H1 (cell line): ENCODE measurements at regions not wholly inside any gene's neighbourhood (a gene's known extent, or its start where the extent isn't known, plus 50 kb on each side); places are given as distances from the start of the nearest gene placed in this dataset.

Source experiments
- CTCF ChIA-PET: fragments of 300-600 bp; sonication (Branson Sonifier 250); formaldehyde crosslinking; loops from one replicate; lab custom pipeline; 2021; ENCODE audit not compliant: partially characterized antibody; lab: Charles Lee
- POLR2A ChIA-PET: fragments of 300-600 bp; sonication (Branson Sonifier 250); formaldehyde crosslinking; loops from one replicate; lab custom pipeline; 2021; ENCODE audit warnings: inconsistent platforms; ENCODE audit not compliant: partially characterized antibody; lab: Charles Lee
- DNase-seq, 2 experiments: peaks; one replicate each; pipeline versions ENCODE4 v3.0.0 to v3.0.0-alpha.2; 2010 to 2022; ENCODE audit warnings: low spot score in 2 of 2, low read depth in 1 of 2, mixed read lengths in 1 of 2
- FAIRE-seq: peaks from 2 replicates; lab custom pipeline; 2011; peaks lifted over from hg19 to GRCh38; lab: Jason Lieb, UNC
- H2AFZ ChIP-seq: 2 replicates; pipeline ENCODE4 v1.8.1; 2012; ENCODE audit warnings: low read length, inconsistent platforms
- H2AK5ac ChIP-seq: 2 replicates; pipeline ENCODE4 v1.6.1; 2013; ENCODE audit warnings: low read depth, low read length
- H2BK120ac ChIP-seq: replicated peaks from 2 replicates; pipeline ENCODE3; 2013; ENCODE audit warnings: low read depth, low read length, inconsistent platforms
- H2BK12ac ChIP-seq: 2 replicates; pipeline ENCODE4 v1.6.1; 2013; ENCODE audit warnings: low read depth, low read length
- H2BK15ac ChIP-seq: 2 replicates; pipeline ENCODE4 v1.6.1; 2013; ENCODE audit warnings: low read length
- H2BK20ac ChIP-seq: 2 replicates; pipeline ENCODE4 v1.6.1; 2013; ENCODE audit warnings: low read length
- H2BK5ac ChIP-seq: 2 replicates; pipeline ENCODE4 v1.6.1; 2013; ENCODE audit warnings: low read depth, low read length
- H3K14ac ChIP-seq: 2 replicates; pipeline ENCODE4 v1.6.1; 2013; ENCODE audit warnings: inconsistent platforms; ENCODE audit not compliant: insufficient read length
- H3K18ac ChIP-seq: 2 replicates; pipeline ENCODE4 v1.6.1; 2013; ENCODE audit warnings: low read length; ENCODE audit errors: extremely low read depth
- H3K23ac ChIP-seq: 2 replicates; pipeline ENCODE4 v1.6.1; 2013; ENCODE audit warnings: inconsistent platforms; ENCODE audit not compliant: insufficient read length
- H3K23me2 ChIP-seq: 2 replicates; pipeline ENCODE4 v1.6.1; 2013; ENCODE audit warnings: low read depth, low read length
- H3K27ac ChIP-seq: 2 replicates; pipeline ENCODE4 v1.6.1; 2011; ENCODE audit warnings: low read depth, low read length, inconsistent platforms
- H3K27me3 ChIP-seq, 4 experiments: replicated peaks in 1 of 4; 1 replicate in 1 of 4; 2 replicates in 3 of 4; pipeline versions ENCODE4 v1.6.1 to v1.8.1; 2011 to 2013; ENCODE audit warnings: low read length in 3 of 4, mild to moderate bottlenecking in 3 of 4, inconsistent platforms in 2 of 4, mixed read lengths in 2 of 4, moderate library complexity in 1 of 4; ENCODE audit not compliant: control insufficient read depth in 3 of 4, insufficient read depth in 3 of 4; ENCODE audit errors: extremely low read depth in 1 of 4
- H3K36me3 ChIP-seq, 4 experiments: 2 replicates each; pipeline versions ENCODE4 v1.6.1 to v1.8.1; 2011 to 2013; ENCODE audit warnings: mild to moderate bottlenecking in 4 of 4, low read length in 3 of 4, moderate library complexity in 2 of 4, control low read depth in 1 of 4, inconsistent platforms in 1 of 4; ENCODE audit not compliant: insufficient read depth in 4 of 4, control insufficient read depth in 2 of 4
- H3K4ac ChIP-seq: replicated peaks from 2 replicates; pipeline ENCODE3; 2013; ENCODE audit warnings: low read length, low read depth, mixed read lengths, inconsistent platforms; ENCODE audit not compliant: insufficient read length
- H3K4me1 ChIP-seq, 4 experiments: replicated peaks in 1 of 4; 1 replicate in 1 of 4; 2 replicates in 3 of 4; pipeline versions ENCODE4 v1.6.1 to v1.8.1; 2011 to 2013; ENCODE audit warnings: low read length in 3 of 4, inconsistent platforms in 2 of 4, mixed read lengths in 1 of 4; ENCODE audit not compliant: insufficient read depth in 4 of 4, control insufficient read depth in 3 of 4
- H3K4me2 ChIP-seq, 2 experiments: 2 replicates each; pipeline versions ENCODE4 v1.6.1 to v1.8.1; 2011 to 2013; ENCODE audit warnings: low read depth in 2 of 2, low read length in 2 of 2, control low read depth in 1 of 2, inconsistent platforms in 1 of 2, mild to moderate bottlenecking in 1 of 2; ENCODE audit not compliant: insufficient read depth in 1 of 2
- H3K4me3 ChIP-seq, 4 experiments: fragments of 200-600, 300-600 bp in 1 of 4; sonication (generic), shearing (Covaris generic), sonication (Bioruptor Twin) in 1 of 4; 2 replicates each; pipeline versions ENCODE4 v1.5.1 to v1.8.1; 2011 to 2016; ENCODE audit warnings: low read length in 4 of 4, low read depth in 3 of 4, control low read depth in 2 of 4, inconsistent platforms in 2 of 4, mild to moderate bottlenecking in 2 of 4, mixed read lengths in 1 of 4, moderate library complexity in 1 of 4; ENCODE audit not compliant: insufficient read depth in 2 of 4; ENCODE audit errors: extremely low read depth in 1 of 4
- H3K56ac ChIP-seq: replicated peaks from 2 replicates; pipeline ENCODE3; 2013; ENCODE audit warnings: low read depth, mild to moderate bottlenecking, mixed read lengths, low read length, inconsistent platforms; ENCODE audit not compliant: insufficient read length
- H3K79me1 ChIP-seq: 2 replicates; pipeline ENCODE4 v1.6.1; 2013; ENCODE audit warnings: low read depth, low read length, control low read depth
- H3K79me2 ChIP-seq, 2 experiments: 2 replicates each; pipeline versions ENCODE4 v1.6.1 to v1.8.1; 2012 to 2013; ENCODE audit warnings: low read length in 2 of 2, mild to moderate bottlenecking in 2 of 2, inconsistent platforms in 1 of 2; ENCODE audit not compliant: insufficient read depth in 2 of 2, control insufficient read depth in 1 of 2
- H3K9ac ChIP-seq, 4 experiments: replicated peaks in 1 of 4; 1 replicate in 1 of 4; 2 replicates in 3 of 4; pipeline versions ENCODE4 v1.6.1 to v1.8.1; 2011 to 2013; ENCODE audit warnings: low read depth in 3 of 4, low read length in 3 of 4, control low read depth in 2 of 4, mild to moderate bottlenecking in 2 of 4, moderate library complexity in 2 of 4, inconsistent platforms in 1 of 4; ENCODE audit errors: extremely low read depth in 1 of 4
- H3K9me3 ChIP-seq, 2 experiments: 2 replicates each; pipeline versions ENCODE4 v1.6.1 to v1.8.1; 2012 to 2013; ENCODE audit warnings: mild to moderate bottlenecking in 2 of 2, moderate library complexity in 2 of 2, control low read depth in 1 of 2, inconsistent platforms in 1 of 2, low read depth in 1 of 2, low read length in 1 of 2, mixed read lengths in 1 of 2; ENCODE audit not compliant: insufficient read depth in 2 of 2
- H4K20me1 ChIP-seq, 2 experiments: replicated peaks in 1 of 2; 2 replicates each; pipeline versions ENCODE3 to v1.8.1; 2011 to 2013; ENCODE audit warnings: inconsistent platforms in 2 of 2, low read length in 2 of 2, mild to moderate bottlenecking in 1 of 2; ENCODE audit not compliant: insufficient read depth in 2 of 2, control insufficient read depth in 1 of 2
- H4K5ac ChIP-seq: 2 replicates; pipeline ENCODE4 v1.6.1; 2013; ENCODE audit warnings: low read length, low read depth, mixed read lengths, inconsistent platforms; ENCODE audit not compliant: insufficient read length
- H4K8ac ChIP-seq: 2 replicates; pipeline ENCODE4 v1.8.0; 2013; ENCODE audit warnings: mild to moderate bottlenecking, moderate library complexity, low read length, inconsistent platforms; ENCODE audit not compliant: insufficient read depth; ENCODE audit errors: extremely low read depth
- H4K91ac ChIP-seq: replicated peaks from 2 replicates; pipeline ENCODE3; 2013; ENCODE audit warnings: low read length, mixed read lengths, inconsistent platforms; ENCODE audit not compliant: insufficient read length
- ASH2L ChIP-seq: fragments of 200-600, 300-600 bp; sonication (generic); IDR thresholded peaks from one replicate; pipeline ENCODE4 v1.7.1; 2017; ENCODE audit warnings: low read length
- BACH1 ChIP-seq: IDR thresholded peaks from 2 replicates; pipeline ENCODE4 v1.6.1; 2012; ENCODE audit warnings: low read length, improper control_type of control experiment
- BCL11A ChIP-seq, 2 experiments: IDR thresholded peaks; one replicate each; pipeline ENCODE4 v1.6.1; 2011; ENCODE audit warnings: low read depth in 2 of 2, low read length in 2 of 2, mild to moderate bottlenecking in 2 of 2
- BRCA1 ChIP-seq: IDR thresholded peaks from 2 replicates; pipeline ENCODE4 v1.6.1; 2012; ENCODE audit warnings: low read depth, low read length, improper control_type of control experiment
- GTF2F1 ChIP-seq: IDR thresholded peaks from 2 replicates; pipeline ENCODE4 v1.6.1; 2012; ENCODE audit warnings: low read depth, low read length, improper control_type of control experiment, borderline replicate concordance
- RBBP5 ChIP-seq: IDR thresholded peaks from 2 replicates; pipeline ENCODE4 v1.7.1; 2012; ENCODE audit warnings: low read depth, mild to moderate bottlenecking, inconsistent platforms, low read length, moderate library complexity, borderline replicate concordance
- RFX5 ChIP-seq: IDR thresholded peaks from 2 replicates; pipeline ENCODE4 v1.6.1; 2011; ENCODE audit warnings: low read depth, low read length, improper control_type of control experiment, borderline replicate concordance
- RNF2 ChIP-seq: fragments of 200-900, 300-1000 bp; sonication (generic); IDR thresholded peaks from 2 replicates; pipeline ENCODE4 v1.7.1; 2016; ENCODE audit warnings: borderline replicate concordance, low read depth, mild to moderate bottlenecking, antibody characterized with exemption, low read length; ENCODE audit not compliant: poor library complexity, severe bottlenecking; ENCODE audit errors: missing control alignments
- SIRT6 ChIP-seq: IDR thresholded peaks from one replicate; pipeline ENCODE4 v1.7.1; 2012; ENCODE audit warnings: low read length, inconsistent platforms
- SP2 ChIP-seq: IDR thresholded peaks from 2 replicates; pipeline ENCODE4 v1.6.1; 2012; ENCODE audit warnings: mild to moderate bottlenecking, low read length, inconsistent platforms
- SP4 ChIP-seq: IDR thresholded peaks from 2 replicates; pipeline ENCODE4 v1.6.1; 2012; ENCODE audit warnings: low read length, inconsistent platforms
- SUZ12 ChIP-seq: fragments of 200-600 bp; sonication (generic); IDR thresholded peaks from 2 replicates; pipeline ENCODE4 v1.6.1; 2012; ENCODE audit warnings: mild to moderate bottlenecking, inconsistent platforms, low read length, moderate library complexity, mixed read lengths
- TAF1 ChIP-seq: IDR thresholded peaks from 2 replicates; pipeline ENCODE4 v1.6.1; 2011; ENCODE audit warnings: mild to moderate bottlenecking, low read depth, low read length
- TBP ChIP-seq: IDR thresholded peaks from 2 replicates; pipeline ENCODE4 v1.6.1; 2011; ENCODE audit warnings: low read depth, low read length, improper control_type of control experiment
- TF ChIP-seq, protein P1 (sequence below): IDR thresholded peaks from 2 replicates; pipeline ENCODE4 v1.6.1; 2012; ENCODE audit warnings: inconsistent platforms

DNA sequence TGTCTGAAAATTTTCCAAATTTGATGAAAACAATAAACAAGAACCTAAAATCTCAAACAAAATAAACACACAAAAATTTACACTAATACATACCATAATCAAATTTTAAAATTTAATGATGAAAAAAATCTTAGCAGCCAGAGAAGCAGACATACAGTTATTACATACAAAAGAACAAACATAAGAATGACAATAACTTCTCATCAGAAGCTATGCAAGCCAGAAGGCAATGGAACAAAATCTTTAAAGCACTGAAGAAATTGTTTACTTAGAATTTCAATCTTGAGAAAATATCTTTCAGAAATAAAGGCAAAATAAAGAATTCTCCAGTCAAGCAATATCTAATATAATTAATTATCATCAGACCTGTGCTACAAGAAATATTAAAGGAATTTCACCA, 121.3 kb downstream of the IDS start:
- no peak overlapping the region for H3K14ac ChIP-seq
- H3K9me3 ChIP-seq, result no peaks in the 10 kb centered on the region
- no peak overlapping the region for H2AK5ac ChIP-seq
- no peak overlapping the region for H3K18ac ChIP-seq
- no peak overlapping the region for H3K4me3 ChIP-seq
- no peak overlapping the region for H4K8ac ChIP-seq
- no peak overlapping the region for H2BK20ac ChIP-seq
- H3K23ac ChIP-seq, result no peak overlapping the region
- H4K20me1 ChIP-seq, result no peaks in the 10 kb centered on the region
- CTCF ChIA-PET, result interaction anchor here (1.2 kb wide), 1 partner anchor 12 kb away, joined by 4 read pairs; no protein-coding TSS in a partner anchor
- no peaks in the 10 kb centered on the region for H3K4me1 ChIP-seq
- no peaks in the 10 kb centered on the region for H3K27me3 ChIP-seq
- H3K9ac ChIP-seq, result no peak overlapping the region
- DNase-seq (no peak), FAIRE-seq (no peak)
- no peak overlapping the region for H2BK15ac ChIP-seq
- no peak overlapping the region for H3K4me2 ChIP-seq
- no peak overlapping the region for H3K4ac ChIP-seq
- no peak overlapping the region for H4K5ac ChIP-seq
- H3K79me2 ChIP-seq, result no peaks in the 10 kb centered on the region
- H2BK5ac ChIP-seq, result no peak overlapping the region
- no peaks in the 10 kb centered on the region for H3K79me1 ChIP-seq
- POLR2A ChIA-PET, result no interaction called here
- H4K91ac ChIP-seq, result no peak overlapping the region
- H3K56ac ChIP-seq, result no peak overlapping the region
- H2AFZ ChIP-seq, result no peak overlapping the region
- no peaks in the 10 kb centered on the region for H3K23me2 ChIP-seq
- H2BK12ac ChIP-seq, result no peak overlapping the region
- no peak overlapping the region for H2BK120ac ChIP-seq
- no peak overlapping the region for H3K27ac ChIP-seq
- no peaks in the 10 kb centered on the region for H3K36me3 ChIP-seq
- TF ChIP-seq SIRT6 (no peak), RNF2 (no peak), SUZ12 (no peak), SP2 (no peak), ASH2L (no peak), BRCA1 (no peak), RBBP5 (no peak), RFX5 (no peak), BACH1 (no peak), BCL11A (IDR thresholded peaks at IDR 0.05; ENCODE audit: low read depth in 2 of 2, low read length in 2 of 2) (no peak), TAF1 (no peak), TBP (no peak), GTF2F1 (no peak), SP4 (no peak)
- TF ChIP-seq, protein P1, sequence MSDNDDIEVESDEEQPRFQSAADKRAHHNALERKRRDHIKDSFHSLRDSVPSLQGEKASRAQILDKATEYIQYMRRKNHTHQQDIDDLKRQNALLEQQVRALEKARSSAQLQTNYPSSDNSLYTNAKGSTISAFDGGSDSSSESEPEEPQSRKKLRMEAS, result no peak
